Nephron progenitor cell (in vitro differentiated cells): ENCODE measurements at regions not wholly inside any gene's neighbourhood (a gene's known extent, or its start where the extent isn't known, plus 50 kb on each side); places are given as distances from the start of the nearest gene placed in this dataset.

Experiments
- DNase-seq: peaks from one replicate; pipeline ENCODE4 v3.0.0; 2021
- H3K27ac Mint-ChIP-seq: 2 replicates; pipeline ENCODE4 v1.8.0; 2021; ENCODE audit warnings: mild to moderate bottlenecking, moderate library complexity, mixed read lengths
- H3K27me3 Mint-ChIP-seq: 2 replicates; pipeline ENCODE4 v1.8.0; 2021; ENCODE audit warnings: mild to moderate bottlenecking, low read depth, mixed read lengths; ENCODE audit not compliant: poor library complexity
- H3K36me3 Mint-ChIP-seq: 2 replicates; pipeline ENCODE4 v1.8.0; 2021; ENCODE audit warnings: low read depth, mixed read lengths
- H3K4me1 Mint-ChIP-seq: 2 replicates; pipeline ENCODE4 v1.8.0; 2021; ENCODE audit warnings: mixed read lengths
- H3K4me3 Mint-ChIP-seq: 2 replicates; pipeline ENCODE4 v1.8.0; 2021; ENCODE audit warnings: mild to moderate bottlenecking, moderate library complexity, mixed read lengths
- H3K9me3 Mint-ChIP-seq: 2 replicates; pipeline ENCODE4 v1.8.0; 2021; ENCODE audit warnings: mild to moderate bottlenecking, moderate library complexity, mixed read lengths
- TF ChIP-seq, protein P1 (sequence below): fragments of 200-600 bp; sonication (generic); IDR thresholded peaks from 2 replicates; pipeline ENCODE4 v1.5.0; 2021; ENCODE audit warnings: antibody characterized with exemption

DNA sequence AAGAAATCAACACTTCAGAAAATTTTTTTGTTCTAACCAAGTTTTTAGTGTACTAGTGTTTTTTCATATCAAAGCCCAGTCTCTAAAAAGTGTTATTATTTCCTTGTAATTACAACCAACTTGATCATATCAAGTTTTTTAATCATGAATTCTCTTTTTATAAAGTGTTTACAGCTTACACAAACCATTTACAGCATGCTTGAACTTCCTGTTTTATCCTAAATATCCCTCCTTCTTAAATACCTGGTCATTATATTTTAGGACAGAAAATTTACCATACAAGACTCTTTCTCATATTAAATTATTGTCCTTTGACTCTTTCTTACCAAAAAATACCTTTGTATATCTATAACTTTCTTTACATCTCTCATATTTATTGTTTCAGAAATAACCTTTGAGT, 89.4 kb upstream of the NPY2R start:
- H3K27ac Mint-ChIP-seq, result no peak overlapping the region
- H3K4me3 Mint-ChIP-seq, result no peak overlapping the region
- no peaks in the 10 kb centered on the region for H3K36me3 Mint-ChIP-seq
- H3K4me1 Mint-ChIP-seq, result no peaks in the 10 kb centered on the region
- H3K27me3 Mint-ChIP-seq, result peaks cover 3% of the 10 kb centered on the region
- peaks cover 28% of the 10 kb centered on the region for H3K9me3 Mint-ChIP-seq
- TF ChIP-seq, protein P1, sequence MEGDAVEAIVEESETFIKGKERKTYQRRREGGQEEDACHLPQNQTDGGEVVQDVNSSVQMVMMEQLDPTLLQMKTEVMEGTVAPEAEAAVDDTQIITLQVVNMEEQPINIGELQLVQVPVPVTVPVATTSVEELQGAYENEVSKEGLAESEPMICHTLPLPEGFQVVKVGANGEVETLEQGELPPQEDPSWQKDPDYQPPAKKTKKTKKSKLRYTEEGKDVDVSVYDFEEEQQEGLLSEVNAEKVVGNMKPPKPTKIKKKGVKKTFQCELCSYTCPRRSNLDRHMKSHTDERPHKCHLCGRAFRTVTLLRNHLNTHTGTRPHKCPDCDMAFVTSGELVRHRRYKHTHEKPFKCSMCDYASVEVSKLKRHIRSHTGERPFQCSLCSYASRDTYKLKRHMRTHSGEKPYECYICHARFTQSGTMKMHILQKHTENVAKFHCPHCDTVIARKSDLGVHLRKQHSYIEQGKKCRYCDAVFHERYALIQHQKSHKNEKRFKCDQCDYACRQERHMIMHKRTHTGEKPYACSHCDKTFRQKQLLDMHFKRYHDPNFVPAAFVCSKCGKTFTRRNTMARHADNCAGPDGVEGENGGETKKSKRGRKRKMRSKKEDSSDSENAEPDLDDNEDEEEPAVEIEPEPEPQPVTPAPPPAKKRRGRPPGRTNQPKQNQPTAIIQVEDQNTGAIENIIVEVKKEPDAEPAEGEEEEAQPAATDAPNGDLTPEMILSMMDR, result no peak
- DNase-seq, result no peak

DNA sequence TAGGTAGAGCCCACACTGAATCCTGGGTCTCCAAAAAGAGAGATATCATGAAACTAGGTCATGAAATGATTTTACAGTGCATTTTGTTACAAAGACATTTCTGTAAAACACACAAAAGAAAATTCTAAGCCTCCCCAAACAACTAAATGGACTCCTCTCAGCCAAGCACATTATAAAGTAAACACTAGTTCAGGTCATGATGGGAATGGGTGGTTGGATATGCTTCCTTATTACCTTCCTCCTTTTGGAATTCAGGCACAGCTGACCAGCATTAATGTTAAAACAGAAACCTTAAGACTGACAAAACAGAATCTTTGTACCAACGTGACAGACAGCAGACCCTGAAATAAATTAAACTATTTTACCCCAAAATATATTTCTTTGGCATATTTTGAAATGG, 87.9 kb upstream of the NPY2R start:
- Mint-ChIP-seq H3K4me1 (no peaks in the 10 kb centered on the region), H3K36me3 (no peaks in the 10 kb centered on the region), H3K27me3 (peaks cover 3% of the 10 kb centered on the region), H3K9me3 (peaks cover 23% of the 10 kb centered on the region), H3K27ac (no peak overlapping the region), H3K4me3 (no peak overlapping the region)
- TF ChIP-seq, protein P1, result no peak
- no peak for DNase-seq

DNA sequence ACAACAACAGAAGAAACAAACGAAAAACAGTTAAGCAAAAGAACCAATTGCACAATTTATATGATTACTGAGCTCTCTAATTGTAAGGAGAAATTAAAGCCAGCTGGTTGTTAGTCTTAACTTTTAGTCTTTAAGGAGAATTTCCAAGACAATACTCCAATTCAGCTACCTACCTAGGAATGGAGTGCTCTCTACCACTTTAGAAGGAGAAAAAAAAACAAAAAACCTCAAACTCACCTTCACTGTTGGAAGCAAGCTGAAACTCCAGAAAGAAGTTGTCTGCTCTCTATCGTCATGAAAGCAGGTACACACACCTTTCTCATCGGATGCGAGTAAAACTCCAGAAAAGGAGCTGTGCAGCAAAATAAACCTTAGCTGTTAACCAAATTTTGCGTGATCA, 86.1 kb upstream of the NPY2R start:
- H3K27ac Mint-ChIP-seq, result no peak overlapping the region
- H3K4me3 Mint-ChIP-seq, result no peak overlapping the region
- TF ChIP-seq, protein P1, result no peak
- H3K36me3 Mint-ChIP-seq, result no peaks in the 10 kb centered on the region
- H3K9me3 Mint-ChIP-seq, result peaks cover 23% of the 10 kb centered on the region
- peaks cover 3% of the 10 kb centered on the region for H3K27me3 Mint-ChIP-seq
- no peak for DNase-seq
- H3K4me1 Mint-ChIP-seq, result no peaks in the 10 kb centered on the region

DNA sequence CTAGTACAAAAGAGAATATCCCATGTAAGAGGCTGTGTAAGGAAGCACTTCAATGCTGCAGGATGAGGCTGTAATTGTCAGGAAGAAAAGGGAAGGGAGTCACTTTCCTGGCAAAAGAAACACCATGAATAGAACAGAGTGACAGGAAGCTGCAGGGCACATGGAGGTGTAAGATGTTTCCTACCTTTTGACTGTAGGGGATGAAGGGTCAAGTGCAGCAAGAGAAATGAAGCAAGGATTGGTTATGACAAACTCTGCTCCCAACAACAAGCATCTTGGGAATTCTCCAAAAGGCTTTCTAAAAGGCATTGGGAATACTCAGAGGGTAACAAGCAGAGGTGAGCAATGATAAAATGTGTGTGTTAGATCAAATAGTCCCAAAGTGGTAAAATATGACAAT, 74.3 kb upstream of the NPY2R start:
- no peaks in the 10 kb centered on the region for H3K9me3 Mint-ChIP-seq
- H3K36me3 Mint-ChIP-seq, result no peaks in the 10 kb centered on the region
- no peaks in the 10 kb centered on the region for H3K4me1 Mint-ChIP-seq
- DNase-seq, result no peak
- TF ChIP-seq, protein P1, result no peak
- H3K27ac Mint-ChIP-seq, result no peak overlapping the region
- H3K4me3 Mint-ChIP-seq, result no peak overlapping the region
- peaks cover 6% of the 10 kb centered on the region for H3K27me3 Mint-ChIP-seq

DNA sequence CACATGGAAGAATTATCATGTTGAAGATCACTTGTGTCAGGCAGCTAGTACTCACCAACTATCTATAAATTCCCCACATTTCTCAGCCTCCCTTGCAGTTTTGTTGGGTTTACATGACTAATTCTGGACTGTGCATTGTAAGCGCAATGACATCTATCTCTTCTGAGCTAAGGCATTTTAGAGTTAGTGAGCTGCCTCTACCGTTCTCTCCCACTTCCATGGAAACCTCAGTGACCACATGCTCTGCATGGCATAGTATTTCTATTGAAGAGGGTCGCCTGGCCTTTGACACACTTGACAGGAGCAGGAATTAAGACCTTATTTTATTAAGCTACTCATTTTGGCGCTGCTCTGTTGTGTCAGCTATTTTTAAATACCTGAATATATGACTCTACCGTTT, 67.5 kb upstream of the NPY2R start:
- TF ChIP-seq, protein P1, result no peak
- H3K36me3 Mint-ChIP-seq, result no peaks in the 10 kb centered on the region
- no peak overlapping the region for H3K27ac Mint-ChIP-seq
- H3K27me3 Mint-ChIP-seq, result no peaks in the 10 kb centered on the region
- no peaks in the 10 kb centered on the region for H3K9me3 Mint-ChIP-seq
- DNase-seq, result no peak
- no peak overlapping the region for H3K4me3 Mint-ChIP-seq
- no peaks in the 10 kb centered on the region for H3K4me1 Mint-ChIP-seq

DNA sequence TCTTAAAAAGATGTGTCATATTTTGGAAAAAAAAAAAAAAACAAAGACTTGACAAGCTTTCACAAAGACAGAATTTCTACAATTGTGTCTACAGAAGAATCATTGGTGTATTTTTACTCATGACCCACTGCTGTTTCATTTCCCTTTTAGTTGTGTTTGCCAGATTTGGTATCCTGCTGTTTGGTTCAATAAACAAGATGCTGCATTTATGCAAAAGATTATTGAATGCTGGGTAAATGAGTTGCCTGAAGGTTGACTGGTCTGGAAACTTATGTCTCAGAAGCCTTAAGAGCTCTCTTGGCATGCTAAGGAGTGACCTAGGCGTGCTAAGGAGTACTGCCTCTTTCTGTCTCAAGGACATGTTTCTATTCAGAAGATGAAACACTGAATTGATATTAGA, 64.9 kb upstream of the NPY2R start:
- no peak overlapping the region for H3K27ac Mint-ChIP-seq

More for the DNA sequence above, 64.9 kb upstream of the NPY2R start:
- TF ChIP-seq, protein P1, result no peak
- no peaks in the 10 kb centered on the region for H3K9me3 Mint-ChIP-seq
- no peak for DNase-seq
- no peaks in the 10 kb centered on the region for H3K36me3 Mint-ChIP-seq
- no peak overlapping the region for H3K4me3 Mint-ChIP-seq
- no peaks in the 10 kb centered on the region for H3K27me3 Mint-ChIP-seq
- H3K4me1 Mint-ChIP-seq, result no peaks in the 10 kb centered on the region
